HG03457 (cell line): ENCODE measurements at regions not wholly inside any gene's neighbourhood (a gene's known extent, or its start where the extent isn't known, plus 50 kb on each side); places are given as distances from the start of the nearest gene placed in this dataset.
"Not testable (repeated sequence)": the region's sequence is repeated elsewhere in the genome, so short reads cannot be mapped to it uniquely, and the experiment has no call there.

Source experiments
- ATAC-seq: cut with Tn5 transposase; IDR thresholded peaks from one replicate; pipeline ENCODE4 v1.9.1; 2021; ENCODE audit warnings: moderate number of reproducible peaks; ENCODE audit not compliant: unreplicated experiment

DNA sequence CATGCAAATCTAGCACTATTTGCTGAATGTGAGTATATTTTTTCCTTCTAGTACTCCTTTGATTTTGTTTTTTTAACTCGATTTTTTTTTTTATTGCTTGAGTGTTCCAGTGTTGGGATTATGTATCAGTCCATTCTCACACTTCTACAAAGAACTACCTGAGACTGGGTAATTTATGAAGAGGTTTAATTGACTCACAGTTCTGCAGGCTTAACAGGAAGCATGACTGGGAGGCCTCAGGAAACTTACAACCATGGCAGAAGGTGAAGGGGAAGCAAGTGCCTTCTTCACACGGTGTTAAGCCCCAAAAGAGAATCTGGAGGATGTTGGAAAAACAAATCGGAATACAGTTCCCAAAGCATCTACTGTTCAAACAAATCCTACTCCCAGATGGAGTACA lies 69.1 kb downstream of the ZNF518B start:
- not testable (repeated sequence) for ATAC-seq

DNA sequence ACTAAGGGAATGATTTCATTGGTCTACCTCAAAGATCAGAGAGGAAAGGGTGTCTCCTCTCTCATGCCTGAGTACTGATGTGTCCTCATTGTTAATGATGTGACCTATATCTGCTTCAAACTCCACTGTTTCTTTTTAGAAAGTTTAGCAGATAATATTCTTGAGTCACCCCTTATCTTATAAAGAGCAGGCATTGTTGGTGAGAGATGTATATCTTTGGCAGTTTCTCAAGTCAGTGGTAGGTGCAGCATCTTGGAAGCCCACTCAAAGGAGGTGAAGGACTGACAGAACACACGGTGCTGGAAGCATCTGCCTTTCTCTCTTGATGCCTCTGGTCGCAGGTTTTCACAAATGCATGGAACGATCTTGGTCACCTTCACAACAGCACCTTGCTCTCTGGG lies 71.2 kb downstream of the ZNF518B start:
- ATAC-seq: no peak

DNA sequence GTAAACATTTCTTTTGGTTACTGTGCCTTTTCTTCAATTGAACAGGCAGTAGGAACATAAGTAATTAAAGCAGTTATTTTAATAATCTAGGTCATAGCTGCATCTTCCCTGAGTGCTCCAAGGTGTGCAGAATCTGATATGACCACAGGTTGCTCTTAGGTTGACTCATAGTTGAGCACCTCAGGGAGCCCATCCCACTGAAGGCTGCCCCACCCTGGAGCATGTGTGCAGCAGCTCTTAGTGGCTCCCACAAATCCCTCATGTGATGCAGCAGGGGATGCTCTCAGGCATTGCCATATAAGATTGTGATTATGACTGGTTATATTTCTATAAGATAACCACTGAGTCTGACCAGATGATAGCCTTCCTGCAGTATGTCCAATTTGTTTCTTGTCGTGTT lies 72.3 kb downstream of the ZNF518B start:
- no peak for ATAC-seq

DNA sequence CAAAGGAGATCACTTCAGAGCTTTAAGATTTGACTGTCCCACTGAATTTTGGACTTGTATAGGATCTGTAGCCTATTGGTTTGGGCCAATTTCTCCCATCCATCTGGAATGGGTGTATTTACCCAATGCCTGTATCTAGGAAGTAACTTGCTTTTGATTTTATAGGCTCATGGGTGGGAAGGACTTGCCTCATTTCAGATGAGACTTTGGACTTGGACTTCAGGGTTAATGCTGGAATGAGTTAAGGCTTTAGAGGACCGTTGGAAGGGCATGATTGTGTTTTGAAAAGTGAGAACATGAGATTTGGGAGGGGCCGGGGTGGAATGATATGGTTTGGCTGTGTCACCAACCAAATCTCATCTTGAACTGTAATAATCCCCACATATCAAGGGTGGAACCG lies 73.8 kb downstream of the ZNF518B start:
- ATAC-seq: no peak

DNA sequence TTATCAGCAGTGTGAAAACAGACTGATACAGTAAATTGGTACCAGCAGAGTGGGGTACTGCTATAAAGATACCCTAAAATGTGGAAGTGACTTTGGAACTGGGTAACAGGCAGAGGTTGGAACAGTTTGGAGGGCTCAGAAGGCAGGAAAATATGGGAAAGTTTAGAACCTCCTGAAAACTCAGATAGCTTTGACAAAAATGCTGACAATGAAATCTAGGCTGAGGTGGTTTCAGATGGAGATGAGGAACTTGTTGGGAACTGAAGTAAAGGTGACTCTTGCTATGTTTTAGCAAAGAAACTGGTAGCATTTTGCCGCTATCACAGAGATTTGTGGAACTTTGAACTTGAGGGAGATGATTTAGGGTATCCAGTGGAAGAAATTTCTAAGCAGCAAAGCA lies 75.1 kb downstream of the ZNF518B start:
- not testable (repeated sequence) for ATAC-seq

DNA sequence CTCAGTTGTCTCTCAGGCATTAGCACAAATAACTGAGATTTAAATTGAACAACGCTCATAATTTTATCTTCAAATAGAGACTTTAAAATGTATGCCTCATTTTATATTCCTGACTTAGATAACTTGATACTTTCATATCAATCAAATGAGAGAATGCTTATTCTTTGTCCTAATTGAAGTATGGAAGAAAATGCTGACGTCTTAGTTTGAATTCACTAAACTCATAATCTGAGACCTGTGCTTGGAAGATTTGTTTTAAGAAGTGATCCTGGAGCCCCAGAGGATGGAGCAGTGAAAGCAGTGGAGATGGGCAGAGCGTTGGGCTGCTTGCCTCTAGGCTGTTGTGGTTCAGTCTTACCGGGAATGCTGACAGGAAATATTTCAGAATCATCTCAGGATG lies 76.1 kb downstream of the ZNF518B start:
- ATAC-seq: no peak

DNA sequence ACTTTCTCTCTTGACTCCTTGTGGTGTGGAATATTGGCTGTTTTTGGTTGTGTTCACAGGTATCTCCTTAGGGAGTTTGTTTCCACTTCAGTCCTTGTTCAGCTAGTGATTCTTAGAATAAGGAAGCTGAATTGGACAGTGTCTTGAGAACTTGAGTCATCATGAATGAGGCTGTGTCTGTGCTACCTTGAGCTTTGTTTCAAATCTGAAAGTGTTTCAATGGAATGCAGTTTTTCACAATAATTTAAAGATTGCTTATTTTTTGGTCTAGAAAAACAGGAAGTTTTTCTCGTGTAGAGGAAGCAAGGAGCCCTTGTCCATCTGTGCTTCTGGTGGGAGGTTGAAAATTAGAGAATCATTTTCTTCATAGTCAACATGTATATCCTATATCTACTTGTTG lies 76.5 kb downstream of the ZNF518B start:
- ATAC-seq: no peak

DNA sequence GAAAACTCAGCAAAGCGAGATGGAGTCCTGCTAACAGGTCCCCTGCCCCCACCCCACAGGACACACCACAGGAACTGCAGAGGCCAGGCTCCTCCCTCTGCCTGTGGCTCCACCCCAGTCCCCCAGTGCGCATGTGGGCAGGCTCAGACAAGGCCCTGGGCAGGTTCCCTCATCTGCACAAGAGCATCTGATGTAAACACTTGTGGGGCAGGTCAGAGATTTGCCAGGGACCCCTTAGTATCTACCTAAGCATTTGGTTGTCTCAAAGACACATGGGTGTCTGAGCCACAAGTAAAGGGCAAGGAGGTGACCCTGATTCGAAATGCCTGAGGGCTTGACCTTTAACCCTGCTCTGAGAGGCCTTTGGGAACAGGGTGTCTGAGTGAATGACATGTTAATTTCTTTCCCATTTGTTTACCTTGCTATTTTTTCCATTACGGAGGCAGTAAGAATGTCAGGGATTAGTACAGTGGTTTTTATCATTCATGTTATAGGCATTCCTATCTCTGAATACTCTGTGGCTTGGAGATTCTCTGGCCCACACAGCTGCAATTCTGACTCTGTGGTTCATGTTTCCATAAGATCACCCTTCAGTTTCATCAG lies 85.3 kb downstream of the ZNF518B start:
- no peak for ATAC-seq

DNA sequence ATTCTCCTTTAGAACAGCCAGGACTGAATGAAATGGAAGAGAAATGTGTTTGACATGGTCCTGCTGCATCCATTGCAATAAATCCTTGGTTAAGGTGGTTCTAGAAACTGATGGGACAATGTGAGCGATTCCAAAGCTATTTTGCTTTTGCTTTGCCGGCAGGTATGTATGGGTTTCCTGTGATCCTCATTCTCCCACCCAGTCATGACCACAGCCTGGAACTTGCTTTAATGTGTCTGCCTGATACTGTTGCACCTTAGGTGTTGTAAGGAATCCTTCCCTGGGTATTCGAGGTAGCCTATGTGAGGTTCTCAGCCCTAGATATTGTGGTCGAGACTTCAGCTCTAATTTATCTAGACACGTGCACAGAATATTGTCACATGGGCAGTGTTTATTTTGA lies 86.1 kb downstream of the ZNF518B start:
- no peak for ATAC-seq

DNA sequence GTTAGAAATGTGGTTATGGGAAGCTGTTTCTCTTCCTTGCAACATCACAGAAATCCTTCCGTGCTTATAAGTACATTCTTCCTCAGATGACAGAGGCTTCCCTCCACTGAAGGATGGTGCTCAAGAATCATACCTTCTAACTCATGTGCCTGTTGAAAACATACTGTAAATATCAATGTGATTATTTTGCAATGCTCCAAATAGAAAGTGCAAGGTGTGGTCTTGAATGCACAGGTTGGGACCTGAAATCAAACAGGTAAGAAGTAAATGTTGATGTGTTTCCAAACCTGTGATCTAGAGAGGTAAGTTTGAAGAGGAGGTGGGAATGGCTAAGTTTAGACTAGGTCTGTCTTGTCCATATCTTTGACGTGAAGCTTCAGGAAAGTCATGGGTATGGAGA lies 87.7 kb downstream of the ZNF518B start:
- ATAC-seq: no peak

DNA sequence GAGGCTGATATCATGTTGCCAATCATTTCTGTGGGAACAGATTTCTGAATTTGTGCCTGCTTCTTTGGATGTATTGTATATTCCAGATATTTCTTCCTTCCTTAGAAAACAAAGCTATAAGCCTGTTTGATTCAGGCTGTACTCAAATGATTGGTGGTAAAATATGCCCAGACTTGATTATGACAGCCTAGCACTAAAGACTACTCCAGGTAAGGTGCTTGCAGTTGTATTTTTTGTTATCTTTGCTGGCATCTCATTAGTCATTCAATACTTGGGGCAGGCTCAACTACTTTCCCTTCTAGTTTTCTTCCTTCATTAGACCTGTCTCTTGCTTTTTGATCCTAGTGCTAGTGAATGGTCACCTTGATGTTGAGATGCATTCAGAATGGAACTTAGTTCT lies 90.6 kb downstream of the ZNF518B start:
- ATAC-seq: no peak

DNA sequence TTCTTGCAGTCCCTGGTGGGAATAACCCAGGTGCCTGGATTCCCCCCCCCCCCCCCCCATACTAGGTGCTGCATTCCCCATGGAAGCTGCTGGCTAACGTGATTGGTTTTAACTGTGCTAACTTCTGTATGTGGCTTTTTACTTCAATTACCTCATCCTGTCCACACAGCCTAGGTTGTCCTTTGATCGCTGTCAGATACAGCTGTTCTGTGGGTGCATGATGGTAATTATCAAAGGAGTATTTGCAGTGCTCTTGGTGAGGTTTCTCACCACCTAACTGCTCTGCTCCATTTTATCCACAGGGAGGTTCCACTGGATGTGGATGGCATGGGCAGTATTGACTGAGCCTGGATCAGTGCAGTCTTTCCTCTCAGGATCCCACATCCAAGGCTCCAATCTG lies 93.0 kb downstream of the ZNF518B start:
- no peak for ATAC-seq

DNA sequence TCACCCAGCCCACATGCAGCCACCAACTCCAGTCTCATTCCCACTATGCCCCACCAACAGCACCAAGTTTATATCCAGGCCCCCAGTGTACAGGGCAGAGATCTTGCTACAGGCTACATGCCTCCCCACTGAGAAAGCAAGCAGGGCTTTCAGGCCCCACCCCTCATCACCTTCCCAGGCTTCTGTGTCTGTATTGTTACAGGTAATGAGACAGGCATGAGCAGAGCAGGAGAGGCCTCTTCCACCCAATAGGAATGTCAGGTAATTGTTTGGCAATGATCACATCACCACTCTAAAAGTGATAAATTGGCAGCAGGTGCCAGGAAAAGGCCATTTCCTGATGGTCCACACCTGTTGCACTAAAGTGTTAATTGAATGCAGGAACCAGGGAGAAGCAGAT lies 102.5 kb downstream of the ZNF518B start:
- no peak for ATAC-seq

DNA sequence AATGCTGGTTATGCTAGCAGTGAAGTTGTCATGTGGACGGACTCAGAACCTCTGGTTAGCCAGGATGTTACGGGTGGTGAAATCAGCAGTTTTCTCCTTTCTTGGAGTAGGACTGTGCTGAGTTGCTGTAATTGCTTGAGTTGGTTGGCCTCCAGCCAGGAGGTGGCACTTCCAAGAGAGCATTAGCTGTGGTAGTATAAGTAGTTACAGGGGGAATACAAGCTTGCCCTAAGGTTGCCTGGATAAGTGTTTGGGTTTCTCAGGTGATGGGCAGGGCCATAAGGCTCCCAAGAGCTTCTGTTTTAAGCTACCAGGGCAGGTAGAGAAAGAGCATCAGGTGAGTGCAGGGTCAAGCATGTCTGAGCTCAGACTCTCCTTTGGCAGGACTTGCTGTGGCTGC lies 103.0 kb downstream of the ZNF518B start:
- ATAC-seq: no peak

DNA sequence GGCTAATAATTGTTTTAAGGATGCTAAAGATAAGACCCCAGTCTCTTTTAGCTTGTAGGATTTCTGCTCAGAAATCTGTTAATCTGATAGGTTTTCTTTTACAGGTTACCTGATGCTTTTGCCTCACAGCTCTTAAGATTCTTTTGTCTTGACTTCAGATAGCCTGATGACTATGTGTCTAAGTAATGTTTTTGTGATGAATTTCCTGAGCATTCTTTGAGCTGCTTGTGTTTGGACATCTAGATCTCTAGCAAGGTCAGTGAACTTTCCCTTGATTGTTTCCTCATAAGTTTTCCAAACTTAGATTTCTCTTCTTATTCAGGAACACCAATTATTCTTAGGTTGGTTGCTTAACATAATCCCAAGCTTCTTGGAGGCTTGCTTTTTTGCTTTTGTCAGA lies 104.1 kb downstream of the ZNF518B start:
- no peak for ATAC-seq

DNA sequence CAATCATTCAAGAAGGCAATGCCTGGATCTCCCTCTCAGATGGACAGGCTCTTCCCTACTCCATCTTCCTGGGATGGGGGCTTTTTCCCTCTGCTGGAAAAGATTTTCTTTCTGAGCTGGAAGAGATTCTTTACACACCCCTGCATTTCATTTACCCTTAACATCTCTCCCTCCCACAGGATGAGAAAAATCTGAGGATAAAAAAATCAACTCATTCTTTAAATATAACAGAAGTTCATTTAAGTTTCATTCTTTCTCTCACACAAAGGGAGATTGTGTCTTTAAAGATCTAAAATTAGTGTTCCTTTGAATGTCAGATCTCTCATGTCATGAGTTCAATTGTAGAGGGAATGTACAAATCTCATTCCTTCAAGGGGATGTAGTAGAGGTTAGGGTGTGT lies 109.0 kb downstream of the ZNF518B start:
- ATAC-seq: no peak

DNA sequence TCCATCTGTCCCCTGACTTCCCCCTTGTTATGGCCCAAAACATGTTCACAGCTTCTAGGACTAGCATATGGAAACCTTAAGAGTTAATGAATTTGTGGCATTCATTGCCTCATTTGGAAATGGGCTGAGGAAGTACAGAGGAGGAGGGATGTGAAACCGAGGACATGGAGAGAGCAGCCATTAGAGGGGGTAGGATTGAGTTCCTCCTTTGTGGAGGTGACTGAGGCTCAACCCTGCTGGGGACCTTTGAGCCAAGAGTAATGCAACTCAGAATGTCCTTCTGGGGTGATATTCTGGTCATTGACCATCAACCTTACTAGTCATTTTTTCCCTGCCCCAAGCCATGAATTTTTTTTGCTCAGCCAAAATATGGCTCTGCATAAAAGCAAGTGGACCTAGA lies 109.4 kb downstream of the ZNF518B start:
- ATAC-seq: no peak

DNA sequence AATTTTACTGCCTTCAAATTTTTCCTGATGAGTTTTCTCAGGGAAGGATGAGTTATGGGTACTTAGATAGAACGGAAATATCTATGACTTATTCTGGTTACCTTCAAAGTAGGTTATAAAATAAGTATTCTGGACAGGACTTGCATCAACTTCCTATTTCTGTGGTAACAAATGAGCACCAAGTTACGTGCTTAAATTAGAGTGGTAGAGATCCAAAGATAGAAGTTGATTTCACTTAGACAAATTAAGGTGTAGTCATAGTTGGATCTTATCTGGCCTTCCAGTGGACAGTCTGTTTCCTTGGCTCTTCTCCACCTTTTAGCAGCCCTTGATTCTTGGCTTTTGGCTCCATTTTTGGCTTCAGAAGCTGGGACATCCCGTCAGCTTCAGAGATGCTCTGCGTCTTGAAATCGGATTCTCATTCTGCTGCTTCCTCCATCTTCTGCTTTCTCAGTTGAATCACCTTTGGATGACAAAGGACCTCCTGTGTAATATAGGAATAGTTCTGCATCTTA lies 109.9 kb downstream of the ZNF518B start:
- ATAC-seq: no peak

DNA sequence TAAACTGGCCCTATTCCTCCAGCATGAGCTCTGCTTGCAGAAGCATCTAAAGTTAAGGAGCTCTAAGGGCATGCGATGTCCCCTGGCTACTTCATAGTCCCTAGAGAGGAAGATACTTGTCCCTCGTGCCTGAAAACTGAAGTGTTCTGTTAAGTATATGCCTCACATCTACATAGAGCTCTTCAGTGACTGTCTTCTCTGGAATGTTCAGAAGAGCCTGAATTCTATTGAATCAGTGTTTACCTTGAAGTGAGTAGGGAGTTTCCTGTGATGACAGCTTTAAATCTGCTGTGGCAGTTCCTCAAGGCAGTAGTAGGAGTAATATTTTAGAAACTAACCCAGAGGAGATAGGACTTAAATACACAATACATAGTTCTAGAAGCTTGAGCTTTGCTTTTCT lies 111.2 kb downstream of the ZNF518B start:
- no peak for ATAC-seq

DNA sequence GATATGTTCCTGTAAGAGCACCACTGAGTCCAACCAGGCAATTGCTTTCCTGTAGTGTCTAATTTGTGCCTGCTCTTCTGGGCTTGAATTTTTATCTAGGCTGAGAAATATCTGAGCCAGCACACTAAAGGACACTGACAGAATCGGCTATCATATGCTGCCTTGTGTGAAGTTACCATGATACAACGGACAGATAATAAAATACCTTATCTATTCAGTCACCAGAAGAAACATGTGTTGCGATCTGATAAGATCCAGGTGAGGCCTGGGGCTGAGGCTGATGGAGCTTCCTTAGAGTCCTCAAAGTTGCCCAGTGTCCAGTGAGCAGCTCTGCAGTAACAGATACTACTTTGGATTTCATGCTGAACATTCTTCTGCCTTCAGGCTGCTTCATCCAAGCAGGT lies 111.8 kb downstream of the ZNF518B start:
- ATAC-seq: no peak

DNA sequence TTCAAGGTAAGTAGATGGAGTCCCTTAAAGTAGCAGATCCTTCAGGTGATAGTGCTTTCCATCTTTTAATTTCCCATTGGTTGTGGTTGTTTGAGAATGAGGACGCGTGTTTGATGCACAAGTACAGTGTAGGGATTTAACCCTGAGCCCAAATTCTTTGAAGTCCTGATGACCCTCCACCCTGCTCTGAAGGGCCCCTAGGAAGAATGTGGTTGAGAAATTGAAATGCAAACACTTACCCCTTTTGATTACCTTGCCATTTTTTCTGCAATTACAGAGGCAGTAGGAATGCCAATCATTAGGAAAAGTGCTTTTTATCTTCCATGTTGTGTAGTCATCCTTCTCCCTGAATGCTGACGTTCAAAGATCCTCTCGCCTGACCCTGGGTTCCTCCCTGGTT lies 112.4 kb downstream of the ZNF518B start:
- ATAC-seq: no peak

DNA sequence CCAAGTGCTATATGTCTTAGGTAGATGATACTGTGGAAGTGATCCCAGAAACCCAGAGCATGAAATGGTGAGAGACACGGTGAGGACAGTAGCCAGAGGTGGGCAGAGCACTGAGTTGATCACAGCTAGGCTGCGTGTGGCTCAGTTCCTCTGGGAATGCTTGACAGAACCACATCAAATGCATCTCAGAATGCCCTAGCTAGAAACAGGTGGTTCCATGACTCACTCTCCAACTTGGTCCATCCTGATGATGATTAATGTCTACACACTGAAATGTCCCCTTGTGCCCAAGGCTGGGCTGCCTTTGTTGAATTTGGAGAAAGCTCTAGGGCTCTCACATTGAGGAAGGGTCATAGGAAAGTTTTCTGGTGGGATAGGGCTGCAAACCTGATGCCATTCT lies 113.6 kb downstream of the ZNF518B start:
- no peak for ATAC-seq

DNA sequence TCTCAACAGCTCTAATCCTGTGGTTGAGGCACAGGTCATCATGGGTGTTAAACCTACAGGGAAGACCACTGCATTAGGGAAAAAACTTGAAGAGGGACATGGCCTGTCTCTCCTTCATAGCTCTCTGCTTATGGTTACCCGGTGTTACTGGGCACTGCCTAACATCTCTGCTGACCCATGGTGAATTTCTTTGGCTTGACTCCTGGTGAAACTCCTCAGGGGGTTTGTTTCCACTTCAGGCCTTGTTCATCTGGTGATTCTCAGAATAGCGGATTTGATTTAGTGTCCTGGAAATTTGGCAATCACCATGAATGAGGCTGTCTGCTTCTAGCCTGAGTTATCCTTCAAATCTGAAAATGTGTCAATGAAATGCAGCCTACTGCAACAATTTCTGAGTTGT lies 114.4 kb downstream of the ZNF518B start:
- no peak for ATAC-seq
